Fibroblast of peridontal ligament (primary cell): ENCODE measurements at regions not wholly inside any gene's neighbourhood (a gene's known extent, or its start where the extent isn't known, plus 50 kb on each side); places are given as distances from the start of the nearest gene placed in this dataset.

ENCODE experiments used
- DNase-seq: peaks from one replicate; pipeline ENCODE4 v3.0.0-alpha.2; 2010; ENCODE audit errors: extremely low read depth

DNA sequence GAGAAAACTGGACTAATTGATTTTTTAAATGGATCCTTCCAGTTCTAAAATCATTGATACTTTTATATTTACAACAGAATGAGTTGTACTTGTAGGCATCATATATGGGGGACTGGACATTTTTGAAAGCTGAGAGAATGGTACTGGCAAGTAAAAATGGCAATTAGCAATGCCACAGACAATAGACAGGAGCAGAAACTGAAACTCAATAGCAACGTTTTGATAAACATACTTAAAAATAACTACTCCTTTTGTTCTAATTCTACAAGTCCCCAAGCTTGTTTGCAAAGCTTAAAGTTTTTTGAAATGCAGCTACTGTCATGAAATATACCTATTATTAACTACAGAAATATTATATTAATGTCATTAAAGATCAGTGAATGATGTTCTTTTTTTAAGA lies 52.8 kb upstream of the FBXL7 start:
- DNase-seq: no peak

DNA sequence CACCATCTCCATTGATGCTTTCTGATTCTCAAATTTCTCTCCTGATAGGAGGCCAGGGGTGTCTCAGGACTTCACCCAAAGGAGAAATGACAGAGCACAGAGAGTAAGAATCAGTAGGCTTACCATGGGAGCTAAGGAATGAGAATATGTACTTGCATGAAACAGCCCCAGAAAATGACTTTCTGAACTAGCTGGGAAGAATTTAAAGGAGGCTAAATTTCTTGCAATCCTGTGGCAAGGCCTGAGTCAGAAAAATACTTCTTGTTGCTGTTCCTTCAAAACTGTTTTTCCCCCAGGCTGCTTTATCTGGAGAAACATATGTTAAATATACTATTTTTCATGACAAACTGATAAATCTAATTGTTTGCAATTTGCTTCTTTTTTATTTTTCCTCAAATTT lies 53.4 kb upstream of the FBXL7 start:
- DNase-seq: peak; percentile 48

DNA sequence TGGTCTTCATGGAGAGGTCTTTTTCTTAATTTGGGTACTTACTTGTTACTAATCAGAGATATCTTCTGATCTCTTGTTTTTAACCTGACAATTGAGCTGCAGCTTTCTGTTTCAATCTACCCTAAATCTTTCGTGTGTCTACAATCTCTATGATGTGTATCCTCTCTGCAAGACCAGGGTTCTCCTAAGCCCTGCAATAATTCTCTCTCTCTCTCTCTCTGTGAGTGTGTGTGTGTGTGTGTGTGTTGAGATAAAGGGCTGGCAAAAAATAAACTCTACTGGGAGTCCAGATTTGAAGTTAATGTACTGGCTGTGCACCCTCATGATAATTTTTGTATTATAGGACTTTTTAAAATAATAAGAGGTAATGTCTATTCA lies 57.8 kb upstream of the FBXL7 start:
- no peak for DNase-seq

DNA sequence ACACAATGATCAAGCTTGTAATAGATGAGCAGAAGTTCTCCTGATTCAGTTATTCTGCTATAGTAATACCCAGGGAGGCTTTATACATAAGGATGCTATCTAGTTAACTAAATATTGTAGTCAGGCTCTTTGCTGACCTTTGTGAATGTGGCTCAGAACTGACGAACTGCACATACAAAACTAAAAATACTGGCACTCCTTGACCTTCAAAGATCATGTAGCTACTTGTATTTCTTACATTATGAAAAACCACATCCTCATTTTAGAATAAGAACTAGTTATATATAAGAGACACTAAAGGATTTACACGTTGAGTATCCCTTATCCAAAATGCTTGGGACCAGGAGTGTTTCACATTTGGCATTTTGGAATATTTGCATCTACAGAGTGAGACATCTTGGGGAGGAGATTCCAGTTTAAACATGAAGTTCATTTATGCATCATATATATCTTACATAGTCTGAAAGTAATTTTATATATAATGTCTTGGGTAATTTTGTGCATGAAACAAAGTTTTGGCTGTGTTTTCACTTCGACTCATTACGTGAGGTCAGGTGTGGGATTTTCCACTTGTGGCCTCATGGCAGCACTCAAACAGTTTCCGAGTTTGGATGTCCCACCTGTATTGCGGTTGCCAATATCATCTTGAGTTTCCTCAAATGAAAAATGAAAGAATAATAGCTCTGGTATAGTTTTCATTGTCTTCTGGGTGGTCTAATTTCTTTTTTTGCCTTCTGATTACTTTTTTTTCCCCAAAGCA lies 58.4 kb upstream of the FBXL7 start:
- no peak for DNase-seq

DNA sequence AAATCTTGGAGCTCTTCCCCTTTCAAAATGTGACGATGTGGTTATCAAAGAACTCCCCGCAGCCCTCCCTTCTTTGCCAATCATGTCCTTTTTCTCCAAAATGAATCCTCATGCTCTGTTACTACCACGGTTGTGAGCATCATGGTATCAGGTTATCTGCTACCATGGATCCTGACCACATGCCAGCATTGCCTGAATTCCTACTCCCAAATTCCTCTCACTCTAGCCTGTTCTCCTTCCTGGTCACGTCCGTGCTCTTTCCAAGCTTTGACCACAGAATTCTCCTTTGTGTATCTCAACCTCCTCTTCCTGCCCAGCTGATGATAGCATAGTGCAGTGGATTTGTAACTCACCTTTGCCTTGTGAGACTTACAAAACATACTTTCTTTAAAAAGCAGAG lies 59.5 kb upstream of the FBXL7 start:
- no peak for DNase-seq

DNA sequence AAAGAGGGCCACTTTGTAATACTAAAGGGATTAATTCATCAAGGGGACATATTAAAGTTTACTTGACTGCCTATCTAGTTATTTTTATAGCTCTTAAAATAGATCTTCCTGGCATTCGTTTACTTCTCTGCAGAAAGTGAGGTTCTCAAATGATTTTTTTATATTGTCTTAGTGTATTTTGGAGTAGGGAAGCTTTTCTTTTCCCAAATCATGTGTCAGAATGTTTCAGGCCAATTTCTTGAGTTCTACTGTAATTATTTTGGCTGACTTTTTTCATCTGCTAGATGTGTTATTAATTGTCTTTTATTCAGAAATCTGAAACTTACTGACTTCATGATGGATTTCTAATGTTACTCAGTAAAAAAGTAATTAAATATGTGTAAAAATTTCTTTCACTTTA lies 60.2 kb upstream of the FBXL7 start:
- DNase-seq: no peak

DNA sequence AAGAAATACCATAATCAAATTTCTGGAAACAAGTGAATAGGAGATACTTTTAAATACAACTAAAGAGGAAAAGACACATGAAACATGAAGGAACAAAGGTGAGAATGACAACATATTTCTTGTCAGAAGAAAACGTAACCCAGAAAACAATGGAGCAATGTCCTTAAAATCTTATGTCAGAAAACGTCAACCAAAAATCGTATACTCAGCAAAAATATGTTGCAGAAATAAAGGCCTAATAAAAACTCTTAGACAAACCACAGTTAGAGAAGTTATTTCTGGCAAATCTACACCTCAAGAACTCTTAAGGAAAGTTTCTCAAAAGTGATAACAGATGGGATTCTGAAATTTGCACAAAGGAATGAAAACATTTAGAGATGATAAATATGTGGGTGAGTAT lies 66.3 kb upstream of the FBXL7 start:
- no peak for DNase-seq

DNA sequence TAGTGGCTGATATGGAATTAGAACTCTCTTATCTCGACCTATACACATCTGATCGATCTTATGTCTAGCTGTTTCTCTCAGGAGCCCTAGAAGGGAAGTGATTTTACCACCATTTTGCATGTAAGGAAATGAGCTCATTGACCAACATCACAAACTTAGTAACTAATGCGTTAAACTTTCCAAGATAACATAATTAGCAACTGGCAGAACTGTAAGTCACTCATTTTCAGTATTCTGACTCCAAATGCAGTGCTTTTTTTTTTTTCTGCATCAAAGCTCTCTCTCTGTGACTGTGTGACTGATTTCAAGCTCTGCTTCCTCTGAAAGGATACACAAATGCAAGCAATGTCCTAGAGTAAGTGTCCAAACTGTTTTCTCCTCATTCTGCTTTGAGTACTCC lies 68.1 kb upstream of the FBXL7 start:
- no peak for DNase-seq

DNA sequence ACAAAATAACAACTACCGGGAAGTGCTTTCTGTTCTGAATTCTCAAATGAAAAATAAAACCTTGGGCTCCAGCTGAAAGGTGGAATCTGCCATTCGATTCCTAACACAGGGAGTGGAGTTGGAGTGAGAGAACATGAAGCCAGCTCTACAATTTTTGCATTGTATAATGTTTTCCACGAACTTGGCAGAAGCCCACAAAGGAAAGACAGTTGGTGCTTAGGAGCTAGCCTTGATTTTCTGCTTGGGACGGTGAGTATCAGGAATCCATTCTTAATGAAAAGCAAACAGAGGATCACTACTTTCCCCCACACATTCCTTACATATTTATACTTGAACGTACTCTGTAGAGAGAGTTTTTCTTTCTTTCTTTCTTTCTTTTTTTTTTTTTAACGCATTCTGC lies 74.2 kb upstream of the FBXL7 start:
- peak; percentile 6 for DNase-seq

DNA sequence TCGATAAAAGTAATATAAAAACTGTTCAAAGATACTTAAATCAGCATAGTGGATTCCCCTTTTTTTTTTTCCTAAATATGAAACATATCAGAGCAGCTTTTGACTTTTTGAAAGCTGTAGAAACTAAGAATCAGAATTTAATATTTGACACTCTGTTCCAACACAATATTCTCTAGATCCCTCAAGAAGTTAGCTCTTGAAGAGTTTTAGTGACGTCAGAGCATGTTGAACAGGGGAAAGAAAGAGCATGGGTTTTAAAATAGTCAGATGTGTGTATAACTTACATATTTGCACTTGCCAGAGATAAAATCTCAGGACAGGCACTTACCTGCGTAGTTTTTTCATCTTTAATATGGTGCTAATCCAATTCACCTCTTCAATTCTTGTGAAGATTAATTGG lies 75.2 kb upstream of the FBXL7 start:
- DNase-seq: no peak

DNA sequence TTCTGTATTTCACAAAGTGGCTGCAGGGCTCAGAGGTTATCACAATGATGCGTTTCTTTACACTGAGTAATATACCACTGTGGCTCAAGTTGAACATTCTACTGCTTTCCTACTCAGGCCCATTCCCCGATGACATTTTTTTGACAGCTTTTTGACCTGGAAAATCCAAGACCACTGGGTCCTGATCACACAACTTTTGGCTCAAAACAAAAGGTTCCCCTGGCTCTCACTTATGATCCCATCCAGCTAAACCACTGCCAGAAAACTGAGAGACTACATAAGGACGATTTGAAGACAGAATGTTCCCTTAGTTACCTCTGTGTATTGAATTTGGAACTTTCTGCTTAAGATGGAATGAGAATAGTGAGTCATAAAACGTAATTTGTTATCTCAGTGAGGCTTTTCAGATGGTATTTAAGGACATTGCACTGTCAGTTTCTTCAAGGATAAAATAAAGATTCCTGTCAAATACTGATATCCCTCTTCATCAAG lies 78.0 kb upstream of the FBXL7 start:
- no peak for DNase-seq

DNA sequence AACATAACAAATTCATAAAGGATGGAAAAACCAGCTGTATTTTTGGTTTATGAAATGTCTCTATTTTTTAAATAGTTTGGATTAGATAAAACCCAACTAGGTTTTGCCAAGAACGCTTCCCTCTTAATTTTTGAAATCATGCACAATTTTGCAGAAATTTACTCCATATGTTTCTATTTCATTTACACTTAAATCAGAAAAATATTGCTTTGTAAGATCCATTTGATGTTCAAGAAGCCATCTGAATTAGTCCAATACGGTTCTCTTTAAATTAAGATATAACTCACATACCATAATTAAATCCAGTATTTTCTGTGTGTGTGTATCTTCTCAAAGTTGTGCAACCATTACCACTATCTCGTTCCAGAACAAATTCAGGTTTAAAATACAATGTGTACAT lies 78.6 kb upstream of the FBXL7 start:
- no peak for DNase-seq

DNA sequence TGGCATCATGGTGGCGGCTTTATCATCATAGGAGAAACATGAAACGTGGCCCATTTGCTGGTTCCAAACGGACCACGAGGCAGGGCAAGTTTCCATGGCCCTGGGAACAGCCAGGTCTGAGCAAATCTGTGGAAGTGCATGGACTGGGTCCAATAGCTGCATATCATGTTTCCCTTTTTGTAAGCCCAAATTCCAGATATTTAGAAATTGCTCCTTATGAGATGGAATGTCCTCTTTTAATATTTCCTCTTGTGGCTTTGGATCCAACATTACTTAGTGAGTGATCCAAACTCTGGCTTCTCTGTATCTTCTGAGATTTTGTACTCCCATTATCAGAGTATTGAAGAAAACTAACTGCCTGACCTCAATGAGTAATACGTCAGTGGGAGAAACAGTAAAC lies 79.8 kb upstream of the FBXL7 start:
- DNase-seq: no peak

DNA sequence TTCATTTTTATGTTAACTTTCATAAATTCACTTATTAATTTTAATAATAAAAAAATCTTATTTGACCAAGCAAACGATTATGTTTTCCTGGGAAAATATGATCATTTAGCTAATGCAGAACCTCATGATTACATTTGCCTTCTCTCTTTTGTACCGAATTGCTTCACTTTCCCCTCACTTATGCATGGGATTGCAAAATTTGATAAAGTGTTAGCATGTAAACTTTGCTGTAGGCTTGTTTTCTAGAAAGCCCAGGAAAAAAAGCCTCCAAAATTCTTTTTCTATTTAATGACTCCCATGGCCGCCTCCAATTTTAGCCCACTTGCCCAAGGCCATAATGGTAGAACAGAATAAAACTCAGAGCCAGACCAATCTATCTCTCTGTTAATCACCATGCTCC lies 82.8 kb upstream of the FBXL7 start:
- DNase-seq: no peak

DNA sequence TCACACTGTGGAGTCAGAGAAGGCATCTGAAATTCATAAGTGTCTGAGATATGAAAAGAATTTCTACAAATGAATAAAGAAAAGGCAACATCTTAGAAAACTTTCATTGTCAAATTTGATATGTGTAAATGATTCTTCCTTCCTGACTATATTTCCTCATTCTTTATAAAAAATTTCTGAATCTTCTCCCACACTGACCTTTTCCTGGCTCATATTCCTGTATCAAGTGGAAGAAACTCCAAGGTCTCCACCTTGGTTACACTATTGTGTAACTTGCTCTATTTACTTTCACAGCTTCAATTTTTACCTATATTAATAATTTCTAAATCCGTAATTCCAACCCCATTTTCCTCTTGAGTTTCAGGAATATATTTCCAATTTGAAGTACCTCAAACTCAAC lies 93.5 kb upstream of the FBXL7 start:
- no peak for DNase-seq

DNA sequence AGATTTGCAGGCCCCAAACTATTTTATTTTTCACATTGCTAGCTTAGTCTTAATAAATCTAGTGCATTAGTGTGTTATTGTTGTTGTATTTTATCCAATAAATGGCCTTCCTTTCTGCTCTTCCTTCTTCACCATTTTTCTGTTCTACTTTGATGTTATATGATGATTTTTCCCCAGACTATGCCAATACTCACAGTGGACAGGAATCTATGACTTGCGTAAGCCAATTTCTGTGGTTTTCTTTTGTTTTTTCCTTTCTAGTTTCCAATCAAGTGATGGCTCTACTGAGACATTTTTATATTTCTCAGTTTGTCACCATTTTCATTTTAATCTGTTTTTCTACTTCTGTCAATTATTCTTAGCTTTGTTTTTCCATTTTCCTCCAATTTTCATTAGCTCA lies 106.8 kb upstream of the FBXL7 start:
- peak; percentile 1 for DNase-seq

DNA sequence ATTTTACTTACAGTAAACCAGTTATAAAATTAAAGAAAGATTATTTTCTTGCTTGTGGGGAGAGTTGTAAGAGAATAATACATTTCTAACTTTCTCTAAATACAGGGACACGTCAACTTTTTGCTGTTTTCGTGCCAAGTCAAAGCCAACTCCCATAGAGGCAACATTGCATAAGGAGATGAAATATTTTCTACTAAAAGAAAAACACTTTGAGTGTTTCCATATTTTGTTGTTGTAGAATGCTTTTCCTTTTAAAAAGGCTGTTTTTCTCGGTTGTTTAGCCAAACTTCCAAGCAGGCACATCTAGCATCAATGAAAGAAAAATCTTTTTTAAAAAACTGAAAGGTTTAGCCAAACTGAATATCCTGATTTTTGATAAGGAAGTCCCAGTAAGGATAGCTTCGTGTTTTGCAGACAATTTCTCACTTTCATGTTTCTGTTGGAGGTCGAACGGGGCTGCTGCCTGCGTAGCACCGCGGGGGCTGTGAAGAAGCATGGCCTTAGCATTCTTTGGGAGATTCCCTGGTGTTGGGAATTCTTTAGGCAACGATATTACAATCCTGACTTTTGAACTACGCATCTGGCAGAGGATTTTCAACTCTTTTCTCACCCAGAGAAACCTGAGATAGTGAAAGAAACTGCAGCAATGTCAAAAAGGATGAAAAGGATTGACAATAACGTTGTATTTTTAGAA lies 108.1 kb upstream of the FBXL7 start:
- DNase-seq: peak; percentile 10

DNA sequence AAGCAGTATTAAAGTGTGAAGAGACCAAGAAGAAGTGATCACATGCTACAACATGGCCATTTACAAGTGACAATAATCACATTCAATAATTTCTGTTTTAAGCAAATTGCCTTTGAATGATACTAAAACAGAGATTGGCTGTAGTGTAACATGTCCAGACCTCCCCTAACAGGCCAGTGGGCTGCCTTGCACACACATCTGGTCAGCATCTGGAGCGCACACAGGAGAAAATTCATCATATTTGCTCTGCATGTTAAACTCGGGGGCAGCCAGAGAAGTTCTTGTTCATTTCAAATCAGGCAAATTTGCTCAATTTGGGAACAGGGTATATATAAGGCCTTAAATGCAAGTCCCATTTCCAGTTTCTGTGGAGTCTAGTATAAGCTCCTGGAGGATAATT lies 111.1 kb upstream of the FBXL7 start:
- DNase-seq: no peak

DNA sequence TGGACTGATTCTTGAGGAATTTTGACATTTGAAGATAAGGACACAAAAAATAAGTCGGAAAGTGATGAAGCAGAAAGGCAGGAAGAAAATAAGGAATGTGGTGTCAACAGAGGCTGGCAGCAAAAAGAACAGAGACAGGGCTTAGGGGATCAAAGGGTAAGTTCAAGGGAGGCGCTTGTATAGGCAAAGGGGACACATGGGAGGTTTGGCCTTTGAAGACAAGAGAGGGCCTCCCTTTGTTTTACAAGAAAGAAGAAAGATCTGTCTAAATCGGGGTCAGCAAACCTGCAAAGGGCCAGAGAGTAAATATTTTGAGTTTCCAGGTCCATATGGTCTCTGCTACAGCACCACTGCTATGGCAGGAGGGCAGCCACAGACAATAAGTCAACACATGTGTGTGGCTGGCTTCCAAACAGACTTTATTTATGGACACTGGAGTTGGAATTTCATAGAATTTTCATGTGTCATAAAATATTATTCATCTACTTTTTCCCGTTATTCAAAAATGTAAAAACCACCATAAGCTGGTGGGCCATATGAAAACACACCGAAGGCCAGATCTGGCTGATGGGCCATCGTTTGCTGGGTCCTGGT lies 112.0 kb upstream of the FBXL7 start:
- DNase-seq: no peak

DNA sequence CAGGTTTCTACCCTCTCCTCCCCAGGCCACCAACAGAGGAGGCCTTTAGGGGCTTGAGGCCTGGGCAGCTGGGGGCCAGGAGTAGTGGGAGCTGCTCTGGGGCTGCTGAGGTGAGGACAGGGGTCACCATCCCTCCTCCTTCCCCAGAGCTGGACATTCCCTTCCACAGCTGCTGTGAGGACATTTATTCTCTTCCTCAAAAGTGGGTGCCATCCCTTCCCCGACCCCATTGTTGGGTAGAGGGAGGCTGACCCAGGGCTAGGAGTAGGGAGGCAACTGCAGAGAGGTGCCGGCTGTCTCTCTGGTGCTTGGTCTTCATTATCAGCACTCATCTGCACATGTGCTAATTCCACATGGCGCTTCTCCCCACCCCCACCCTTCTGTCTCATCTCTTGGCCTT lies 113.9 kb upstream of the FBXL7 start:
- DNase-seq: no peak

DNA sequence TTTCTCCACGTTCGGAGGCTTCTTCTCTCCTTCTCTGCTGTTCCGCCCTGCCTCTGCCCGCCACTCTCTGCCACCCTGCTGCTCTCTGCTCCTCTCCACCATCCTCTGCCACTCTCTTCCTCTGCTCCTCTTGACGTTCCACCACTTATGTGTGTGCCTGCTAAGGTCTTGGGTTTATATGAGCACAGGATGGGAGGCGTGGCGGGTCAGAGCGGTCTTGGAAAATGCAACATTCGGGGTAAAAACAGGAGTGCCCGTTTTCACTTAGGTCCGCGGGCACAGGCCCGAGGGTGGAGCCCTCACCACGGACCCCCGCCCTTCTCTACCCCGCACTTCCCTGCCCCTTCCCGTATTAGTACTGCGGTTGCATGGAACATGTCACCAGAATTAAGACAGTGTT lies 114.4 kb upstream of the FBXL7 start:
- DNase-seq: no peak

DNA sequence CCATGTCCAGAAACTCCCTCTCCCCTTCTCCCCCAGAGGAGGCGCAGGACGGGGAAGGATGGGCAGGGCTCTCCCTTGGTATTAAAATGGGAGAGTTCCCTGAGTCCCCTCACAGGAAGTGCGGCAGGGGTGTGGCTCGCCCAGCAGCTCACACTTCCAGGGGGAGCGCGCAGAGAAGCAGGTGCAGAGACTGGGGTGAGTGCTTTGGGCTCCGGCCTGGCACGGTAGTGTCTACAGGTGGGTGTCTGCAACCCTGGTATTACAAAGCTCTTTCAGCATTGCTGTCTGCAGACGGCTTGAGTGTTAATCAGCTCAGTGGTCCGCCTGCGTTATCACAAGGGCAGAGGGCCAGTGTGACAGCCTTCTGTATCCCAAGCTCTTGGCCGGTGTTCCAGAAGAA lies 114.9 kb upstream of the FBXL7 start:
- no peak for DNase-seq

DNA sequence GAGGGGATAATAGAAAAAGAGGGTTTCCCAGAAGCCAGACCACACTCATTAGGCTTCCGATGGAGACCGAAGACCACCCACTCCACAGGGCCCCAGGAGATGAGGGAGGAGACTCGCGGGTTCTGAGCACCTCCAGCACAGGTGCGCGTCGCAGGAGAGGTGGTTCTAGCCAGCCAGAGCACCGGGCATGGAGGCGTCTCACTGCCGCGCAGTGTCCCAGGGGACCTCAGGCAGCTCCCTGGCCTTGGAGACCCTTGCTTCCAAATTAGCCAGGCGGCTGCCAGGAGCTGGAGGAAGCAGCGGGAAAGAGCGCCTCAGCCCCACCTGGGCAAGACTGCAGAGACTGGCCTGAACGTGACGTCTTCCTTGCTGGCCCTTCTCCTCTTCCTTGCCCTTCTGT lies 115.4 kb upstream of the FBXL7 start:
- no peak for DNase-seq
